HG03103 (cell line): ENCODE measurements at regions not wholly inside any gene's neighbourhood (a gene's known extent, or its start where the extent isn't known, plus 50 kb on each side); places are given as distances from the start of the nearest gene placed in this dataset.
"Not testable (repeated sequence)": the region's sequence is repeated elsewhere in the genome, so short reads cannot be mapped to it uniquely, and the experiment has no call there.

Experiments used
- ATAC-seq: cut with Tn5 transposase; IDR thresholded peaks from one replicate; pipeline ENCODE4 v1.9.1; 2021; ENCODE audit warnings: low read depth; ENCODE audit not compliant: unreplicated experiment

- ATAC-seq = no peak
These were observed 109.9 kb downstream of the RIN2 start for GRCh38 chr20:19867940-19868371.

DNA sequence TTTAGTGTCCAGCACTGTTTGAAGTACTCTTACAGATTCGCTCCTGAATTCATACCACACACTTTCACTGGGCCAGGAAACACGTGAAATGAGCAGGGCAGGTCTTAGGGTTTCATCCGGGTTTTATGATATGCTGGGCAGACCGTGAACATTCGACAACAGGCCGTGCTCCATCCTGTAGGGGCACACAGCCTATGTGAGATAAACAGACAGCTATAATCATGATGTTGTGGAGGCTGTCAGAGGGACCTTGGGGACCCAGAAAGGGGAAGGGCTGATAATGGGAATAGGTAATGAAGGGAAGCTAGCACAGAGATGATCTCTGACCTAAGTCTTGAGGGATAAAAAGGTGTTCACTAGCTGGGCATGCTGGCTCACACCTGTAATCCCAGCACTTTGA, 110.4 kb downstream of the RIN2 start:
- ATAC-seq = no peak

DNA sequence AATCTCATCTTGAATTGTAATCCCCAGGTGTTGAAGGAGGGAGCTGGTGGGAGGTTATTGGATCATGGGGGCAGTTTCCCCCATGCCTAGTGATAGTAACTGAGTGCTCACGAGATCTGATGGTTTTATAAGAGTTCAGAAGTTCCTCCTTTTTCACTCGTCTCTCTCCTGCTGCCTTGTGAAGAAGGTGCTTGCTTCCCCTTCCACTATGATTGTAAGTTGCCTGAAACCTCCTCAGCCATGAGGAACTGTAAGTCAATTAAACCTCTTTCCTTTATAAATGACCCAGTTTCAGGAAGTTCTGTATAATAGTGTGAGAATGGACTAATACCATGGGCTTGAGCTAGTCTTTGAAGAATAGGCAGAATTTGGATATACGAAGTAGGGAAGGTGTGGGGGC, 113.9 kb downstream of the RIN2 start:
- no peak for ATAC-seq

DNA sequence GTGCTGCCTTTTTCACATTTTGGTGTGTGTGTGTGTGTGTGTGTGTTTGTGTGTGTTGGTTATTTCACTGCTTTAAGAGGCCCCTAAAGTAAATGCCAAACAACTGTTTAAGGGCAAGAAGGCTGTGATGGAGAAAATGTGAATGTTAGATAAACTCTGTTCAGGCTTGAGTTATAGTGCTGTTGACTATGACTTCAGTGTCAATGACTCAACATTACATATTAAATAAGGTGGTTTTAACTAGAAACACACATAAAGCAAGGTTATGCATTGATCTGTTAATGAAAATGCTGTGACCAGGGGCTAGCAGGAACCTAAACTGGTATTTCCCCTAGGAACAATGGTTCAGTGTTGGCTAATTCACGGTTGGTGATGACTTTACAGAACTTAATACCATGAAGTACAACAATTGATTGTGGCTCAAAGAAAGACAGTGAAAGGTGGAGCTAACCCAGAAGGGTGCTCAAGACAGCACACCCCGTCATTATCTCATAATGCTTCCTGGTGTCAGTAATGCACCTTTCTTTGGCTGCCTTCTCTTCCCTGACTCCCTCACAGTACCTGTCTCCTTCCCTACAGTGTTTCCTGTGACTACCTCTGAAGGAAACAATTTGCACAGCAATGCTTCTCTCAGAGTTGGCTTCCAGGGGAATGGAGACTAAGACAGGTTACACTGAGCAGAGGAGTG, 116.1 kb downstream of the RIN2 start:
- ATAC-seq = no peak

- ATAC-seq = no peak
These were observed 117.5 kb downstream of the RIN2 start for GRCh38 chr20:19875376-19876221.

GRCh38 chr20:19876828-19877460, 118.9 kb downstream of the RIN2 start:
- no peak for ATAC-seq

GRCh38 chr20:19879874-19880255, 121.8 kb downstream of the RIN2 start:
- not testable (repeated sequence) for ATAC-seq

- ATAC-seq = no peak
These were observed 122.4 kb downstream of the RIN2 start for GRCh38 chr20:19880256-19881079.

GRCh38 chr20:19881080-19881840, 123.2 kb downstream of the RIN2 start:
- ATAC-seq = no peak

DNA sequence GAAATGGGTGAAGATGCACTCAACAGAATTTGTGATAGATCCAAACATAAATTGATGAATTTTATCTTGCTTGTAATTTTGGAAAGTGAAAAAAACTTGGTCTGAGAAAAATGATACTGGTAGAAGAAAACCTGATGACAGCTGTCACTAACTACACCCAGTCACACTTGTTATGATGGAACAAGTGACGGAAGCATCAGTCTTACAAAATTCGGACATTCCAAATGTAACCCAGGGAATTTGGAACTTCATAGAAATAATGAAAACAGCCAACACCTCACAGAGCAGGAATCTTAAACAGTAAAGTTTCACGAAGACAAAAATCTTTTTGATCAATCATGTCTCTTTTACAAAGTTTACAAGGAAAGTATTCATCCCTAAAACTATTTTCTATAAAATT, 123.9 kb downstream of the RIN2 start:
- no peak for ATAC-seq

GRCh38 chr20:19882446-19882845, 124.4 kb downstream of the RIN2 start:
- ATAC-seq = no peak

DNA sequence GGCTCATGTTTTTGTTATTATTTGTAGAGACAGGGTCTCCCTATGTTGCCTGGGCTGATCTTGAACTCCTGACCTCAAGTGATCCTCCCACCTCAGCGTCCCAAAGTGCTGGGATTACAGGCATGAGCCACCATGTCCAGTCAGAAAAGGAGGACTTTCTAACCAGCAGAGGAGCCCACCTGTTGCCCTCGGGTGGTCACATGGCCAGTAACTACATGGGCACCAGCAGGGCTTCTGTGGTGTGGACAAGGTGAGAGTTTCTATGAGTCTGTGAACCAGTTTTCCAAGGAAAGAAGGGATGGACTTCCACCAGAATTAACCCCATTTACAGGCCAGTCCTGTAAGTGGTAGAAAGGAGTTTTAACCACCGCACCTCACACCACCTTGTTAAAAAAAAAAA, 125.4 kb downstream of the RIN2 start:
- no peak for ATAC-seq

DNA sequence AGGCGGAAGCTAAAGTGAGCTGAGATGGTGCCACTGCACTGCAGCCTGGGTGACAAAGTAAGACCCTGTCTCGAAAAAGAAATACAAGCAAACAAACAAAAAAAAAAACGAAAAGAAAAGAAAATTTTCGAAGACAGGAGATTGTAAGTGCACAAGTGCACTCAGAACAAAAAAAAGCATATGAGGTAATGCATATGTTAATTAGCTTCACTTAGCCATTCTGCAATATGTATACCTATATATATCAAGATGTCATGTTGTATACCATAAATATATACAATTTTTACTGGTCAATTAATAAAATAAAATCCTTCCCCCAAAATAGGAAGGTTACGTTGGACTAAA, 127.5 kb downstream of the RIN2 start:
- no peak for ATAC-seq

DNA sequence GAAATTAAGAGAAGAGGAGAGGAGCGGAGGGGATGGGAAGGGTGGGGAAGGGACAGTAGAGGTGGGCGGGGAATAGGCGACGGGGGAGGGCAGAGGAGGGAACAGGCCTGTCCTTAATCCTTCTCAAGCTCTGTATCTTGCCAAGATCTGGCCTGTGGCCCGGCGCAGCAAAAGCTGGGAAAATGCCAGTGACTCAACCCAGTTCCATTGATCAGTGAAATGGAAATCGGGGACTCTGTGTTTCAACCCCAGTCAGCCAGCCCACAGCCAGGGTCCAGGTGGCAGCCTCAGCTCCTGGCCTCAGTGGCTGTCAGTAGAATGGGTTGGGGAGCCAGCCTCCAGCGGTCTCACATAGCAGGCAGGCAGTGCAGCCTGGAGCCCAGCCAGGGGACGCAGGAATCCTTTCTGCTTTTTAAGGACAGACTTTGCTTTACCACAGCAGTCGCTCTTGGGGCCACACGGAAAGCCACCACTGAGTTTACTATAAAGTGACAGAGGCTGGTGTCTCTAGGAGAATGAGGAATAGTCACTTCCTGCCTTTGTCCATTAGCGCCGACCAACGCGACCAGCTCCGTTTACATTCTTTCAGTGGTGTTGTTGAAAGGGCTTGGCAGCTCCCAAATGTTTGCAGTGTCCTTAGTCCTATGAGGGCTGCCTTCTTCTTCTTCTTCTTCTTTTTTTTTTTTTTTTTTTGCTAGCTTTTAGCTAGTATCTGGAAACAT, 128.0 kb downstream of the RIN2 start:
- ATAC-seq = no peak

DNA sequence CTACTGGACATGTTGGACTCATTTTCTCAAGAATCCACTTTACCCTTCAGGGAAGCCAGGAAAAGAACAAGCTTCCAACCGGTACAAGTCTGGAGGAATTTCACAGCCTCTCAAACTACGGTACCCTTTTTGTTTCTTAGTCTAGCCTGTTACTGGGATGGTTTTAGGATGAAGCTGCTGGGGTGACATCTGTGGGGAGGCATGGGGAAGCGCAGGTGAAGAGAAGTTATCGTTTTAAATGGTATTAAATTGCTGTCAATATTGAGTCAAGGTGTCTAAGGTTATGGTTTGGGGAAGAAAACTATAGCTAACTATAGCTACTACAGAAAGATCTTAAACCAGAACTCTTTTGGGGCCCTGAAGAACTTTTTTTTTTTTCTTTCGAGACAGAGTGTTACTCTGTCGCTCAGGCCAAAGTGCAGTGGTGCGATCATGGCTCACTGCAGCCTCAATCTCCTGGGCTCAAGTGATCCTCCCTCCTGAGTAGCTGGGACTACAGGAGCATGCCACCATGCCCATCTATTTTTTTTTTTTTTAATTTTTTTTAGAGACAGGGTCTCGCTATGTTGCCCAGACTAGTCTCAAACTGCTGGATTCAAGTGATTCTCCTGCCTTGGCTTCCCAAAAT, 128.7 kb downstream of the RIN2 start:
- no peak for ATAC-seq

DNA sequence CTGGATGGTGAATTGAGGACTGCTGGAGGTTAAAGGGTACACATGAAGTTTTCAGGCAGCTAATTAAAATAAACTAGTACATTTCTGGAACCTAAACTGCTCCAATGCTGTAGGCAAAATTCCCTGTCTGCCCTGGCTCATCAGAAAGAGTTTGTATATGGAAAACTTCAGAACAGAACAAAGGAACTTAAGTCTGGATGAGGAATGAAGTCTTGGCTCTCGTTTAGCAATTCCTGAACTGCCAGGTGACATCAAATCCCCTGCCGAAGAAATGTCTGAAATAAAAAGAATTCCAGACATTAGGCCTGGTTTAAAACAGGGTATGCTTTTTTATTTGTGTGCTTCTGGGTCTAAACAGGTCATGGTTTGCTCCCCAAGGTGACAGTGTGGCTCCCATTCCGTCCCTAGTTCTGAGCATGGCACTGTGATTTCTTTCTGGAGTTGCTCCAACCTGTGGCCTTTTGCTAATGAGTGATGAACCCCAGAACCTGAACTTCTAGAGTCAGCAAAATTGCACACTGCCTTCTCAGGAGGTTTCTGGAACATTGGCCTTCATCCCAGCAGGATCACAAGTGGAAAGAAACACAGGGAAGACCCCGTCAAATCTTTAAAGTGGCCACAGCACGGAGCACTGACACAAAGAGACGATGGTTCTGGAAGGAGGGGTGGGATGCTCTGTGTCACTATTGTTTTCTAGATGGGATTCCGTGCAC, 129.4 kb upstream of the NAA20 start:
- ATAC-seq = no peak

- ATAC-seq = no peak
These were observed 128.9 kb upstream of the NAA20 start for GRCh38 chr20:19888269-19888671.
